Neural cell (in vitro differentiated cells): ENCODE measurements at regions not wholly inside any gene's neighbourhood (a gene's known extent, or its start where the extent isn't known, plus 50 kb on each side); places are given as distances from the start of the nearest gene placed in this dataset.
"Not testable (repeated sequence)": the region's sequence is repeated elsewhere in the genome, so short reads cannot be mapped to it uniquely, and the experiment has no call there.

ENCODE experiments used
- H2AFZ ChIP-seq: fragments of 200-600, 300-800 bp; sonication (generic), shearing (Covaris generic); 2 replicates; pipeline ENCODE4 v1.6.0; 2014; ENCODE audit warnings: low read depth, mild to moderate bottlenecking, antibody characterized with exemption, low read length, moderate library complexity
- H3F3A ChIP-seq: fragments of 200-600 bp; shearing (Covaris generic); 2 replicates; pipeline ENCODE4 v1.6.1; 2016; ENCODE audit warnings: mild to moderate bottlenecking, moderate library complexity, mixed read lengths, antibody characterized with exemption, low read length; ENCODE audit not compliant: insufficient read depth, poor library complexity, severe bottlenecking
- H3K27ac ChIP-seq: fragments of 200-600, 300-800 bp; sonication (generic), shearing (Covaris generic); 2 replicates; pipeline ENCODE4 v1.5.1; 2014; ENCODE audit warnings: mild to moderate bottlenecking, low read length, moderate library complexity
- H3K27me3 ChIP-seq: fragments of 300-800, 200-600 bp; sonication (generic), shearing (Covaris generic); 2 replicates; pipeline ENCODE4 v1.6.0; 2014; ENCODE audit warnings: mild to moderate bottlenecking, low read depth, low read length, moderate library complexity; ENCODE audit not compliant: insufficient read depth
- H3K36me3 ChIP-seq: fragments of 300-800, 200-600 bp; sonication (generic), shearing (Covaris generic); 2 replicates; pipeline ENCODE4 v1.5.1; 2014; ENCODE audit warnings: mild to moderate bottlenecking, antibody characterized with exemption, low read length, moderate library complexity; ENCODE audit not compliant: insufficient read depth
- H3K4me2 ChIP-seq: fragments of 300-800, 200-600 bp; sonication (generic), shearing (Covaris generic); 2 replicates; pipeline ENCODE4 v1.6.0; 2014; ENCODE audit warnings: mild to moderate bottlenecking, low read length
- H3K4me3 ChIP-seq: fragments of 300-800, 200-600 bp; sonication (generic), shearing (Covaris generic); 2 replicates; pipeline ENCODE4 v1.5.1; 2014; ENCODE audit warnings: mild to moderate bottlenecking, low read length, moderate library complexity
- H3K79me2 ChIP-seq: fragments of 200-600 bp; shearing (Covaris generic); replicated peaks from 2 replicates; pipeline ENCODE4 v1.6.0; 2014; ENCODE audit warnings: mild to moderate bottlenecking, low read length, moderate library complexity; ENCODE audit not compliant: insufficient read depth
- H3K9ac ChIP-seq: fragments of 300-800, 200-600 bp; sonication (generic), shearing (Covaris generic); 2 replicates; pipeline ENCODE4 v1.6.1; 2016; ENCODE audit warnings: mild to moderate bottlenecking, low read length, mixed read lengths
- H3K9me2 ChIP-seq: fragments of 200-600 bp; shearing (Covaris generic); 2 replicates; pipeline ENCODE4 v1.6.1; 2016; ENCODE audit warnings: mild to moderate bottlenecking, low read length, mixed read lengths; ENCODE audit not compliant: insufficient read depth
- H3K9me3 ChIP-seq: fragments of 200-600, 300-800 bp; sonication (generic), shearing (Covaris generic); 2 replicates; pipeline ENCODE4 v1.6.1; 2016; ENCODE audit warnings: mild to moderate bottlenecking, mixed run types, low read length, moderate library complexity, mixed read lengths
- H4K20me1 ChIP-seq: fragments of 200-600 bp; shearing (Covaris generic); 2 replicates; pipeline ENCODE4 v1.6.1; 2016; ENCODE audit warnings: mild to moderate bottlenecking, mixed run types; ENCODE audit not compliant: insufficient read depth
- CTCF ChIP-seq: fragments of 450-650 bp; IDR thresholded peaks from 2 replicates; pipeline ENCODE4 v1.5.1; 2014; ENCODE audit warnings: antibody characterized with exemption, mild to moderate bottlenecking, moderate library complexity; ENCODE audit not compliant: poor library complexity, severe bottlenecking
- EP300 ChIP-seq: fragments of 450-650 bp; conservative IDR thresholded peaks from 2 replicates; pipeline ENCODE4 v1.6.1; 2014; ENCODE audit warnings: antibody characterized with exemption, mild to moderate bottlenecking, moderate library complexity; ENCODE audit not compliant: poor library complexity, severe bottlenecking
- EZH2 ChIP-seq: fragments of 200-600, 300-800 bp; shearing (Covaris generic), sonication (generic); IDR thresholded peaks from 2 replicates; pipeline ENCODE4 v1.6.1; 2014; ENCODE audit warnings: antibody characterized with exemption, low read length, borderline replicate concordance, mild to moderate bottlenecking; ENCODE audit not compliant: insufficient read depth, poor library complexity, severe bottlenecking
- MXI1 ChIP-seq: fragments of 450-650 bp; conservative IDR thresholded peaks from 2 replicates; pipeline ENCODE4 v1.6.1; 2014; ENCODE audit warnings: antibody characterized with exemption, mild to moderate bottlenecking; ENCODE audit not compliant: poor library complexity, severe bottlenecking
- POLR2AphosphoS5 ChIP-seq: IDR thresholded peaks from 2 replicates; pipeline ENCODE4 v1.6.1; 2012
- RAD21 ChIP-seq: fragments of 450-650 bp; conservative IDR thresholded peaks from 2 replicates; pipeline ENCODE4 v1.6.1; 2014; ENCODE audit warnings: antibody characterized with exemption, mild to moderate bottlenecking, moderate library complexity
- REST ChIP-seq: IDR thresholded peaks from 2 replicates; pipeline ENCODE4 v1.6.1; 2012; ENCODE audit warnings: borderline replicate concordance
- SMC3 ChIP-seq: fragments of 450-650 bp; conservative IDR thresholded peaks from 2 replicates; pipeline ENCODE4 v1.6.1; 2014; ENCODE audit warnings: antibody characterized with exemption, mild to moderate bottlenecking, moderate library complexity; ENCODE audit not compliant: poor library complexity
- TAF1 ChIP-seq: IDR thresholded peaks from 2 replicates; pipeline ENCODE4 v1.6.1; 2012; ENCODE audit warnings: low read depth

- no peaks in the 10 kb centered on the region for H3F3A ChIP-seq
- H3K27ac ChIP-seq: no peak overlapping the region
- H3K36me3 ChIP-seq: no peaks in the 10 kb centered on the region
- TF ChIP-seq RAD21: no peak
- no peaks in the 10 kb centered on the region for H3K79me2 ChIP-seq
- no peak overlapping the region for H3K4me2 ChIP-seq
- no peak overlapping the region for H3K9ac ChIP-seq
- no peaks in the 10 kb centered on the region for H3K27me3 ChIP-seq
- no peaks in the 10 kb centered on the region for H3K9me3 ChIP-seq
- no peaks in the 10 kb centered on the region for H4K20me1 ChIP-seq
- H3K9me2 ChIP-seq: no peaks in the 10 kb centered on the region
- no peak overlapping the region for H3K4me3 ChIP-seq
- no peak overlapping the region for H2AFZ ChIP-seq
Observed at GRCh38 chr11:45007011-45007410, 56.3 kb upstream of the TP53I11 start.

- not testable (repeated sequence) for H3F3A ChIP-seq, H3K4me2 ChIP-seq, H3K4me3 ChIP-seq, H3K79me2 ChIP-seq, H3K36me3 ChIP-seq, H3K9ac ChIP-seq, H2AFZ ChIP-seq, H3K27me3 ChIP-seq, H3K9me3 ChIP-seq, H3K9me2 ChIP-seq, H4K20me1 ChIP-seq, H3K27ac ChIP-seq
Observed at GRCh38 chr11:45015983-45016382, 65.3 kb upstream of the TP53I11 start.

- not testable (repeated sequence) for H3K79me2 ChIP-seq, H3K4me2 ChIP-seq, H3K9ac ChIP-seq, H3K36me3 ChIP-seq, H4K20me1 ChIP-seq, H3K9me2 ChIP-seq, H3K4me3 ChIP-seq, H2AFZ ChIP-seq, H3K9me3 ChIP-seq, H3K27me3 ChIP-seq, H3K27ac ChIP-seq, H3F3A ChIP-seq
Observed at GRCh38 chr11:45016446-45016845, 65.8 kb upstream of the TP53I11 start.

- no peak overlapping the region for H3K27ac ChIP-seq
- no peaks in the 10 kb centered on the region for H3K9me2 ChIP-seq
- no peaks in the 10 kb centered on the region for H3K79me2 ChIP-seq
- no peak for TF ChIP-seq MXI1
- TF ChIP-seq EZH2: no peak
- no peak for TF ChIP-seq SMC3
- TF ChIP-seq RAD21: no peak
- TF ChIP-seq POLR2AphosphoS5: no peak
- TF ChIP-seq REST: no peak
- no peak for TF ChIP-seq EP300
- TF ChIP-seq TAF1: no peak
- no peak for TF ChIP-seq CTCF
- H4K20me1 ChIP-seq: no peaks in the 10 kb centered on the region
- H3F3A ChIP-seq: no peaks in the 10 kb centered on the region
- no peaks in the 10 kb centered on the region for H3K27me3 ChIP-seq
- H3K36me3 ChIP-seq: no peaks in the 10 kb centered on the region
- no peak overlapping the region for H3K4me2 ChIP-seq
- H3K9me3 ChIP-seq: no peaks in the 10 kb centered on the region
- no peak overlapping the region for H3K4me3 ChIP-seq
- H2AFZ ChIP-seq: no peak overlapping the region
- H3K9ac ChIP-seq: no peak overlapping the region
Observed at GRCh38 chr11:45017329-45017728, 66.6 kb upstream of the TP53I11 start.
